ENCODE measurements at regions not wholly inside any gene's neighbourhood (a gene's known extent, or its start where the extent isn't known, plus 50 kb on each side); places are given as distances from the start of the nearest gene placed in this dataset.
A peak's percentile ranks its signal among the peaks of the same experiment; 100 is the strongest.

DNA sequence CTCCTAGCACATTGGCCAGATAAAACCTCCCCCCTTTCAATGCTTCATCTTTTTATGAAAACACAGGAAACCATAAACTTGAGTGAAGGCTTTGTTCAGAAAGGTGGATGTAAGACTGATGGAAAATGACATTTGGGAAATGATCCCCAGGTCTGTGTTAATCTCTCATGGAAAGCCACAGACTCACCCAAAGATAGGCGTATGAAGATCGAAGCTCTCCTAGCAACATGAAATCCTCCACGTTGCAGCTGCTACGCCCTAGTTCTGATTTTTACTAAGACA lies 63.4 kb upstream of the PTGR2 start:
- no peak for DNase-seq
- Histone ChIP-seq H3K4me3 (peak overlapping the region in 1 of 2 donors; percentile 69), H3K9me3 (no peaks in the 10 kb centered on the region), H3K36me3 (no peaks in the 10 kb centered on the region), H3K27me3 (no peaks in the 10 kb centered on the region), H3K4me1 (peaks cover 27 to 40% of the 10 kb centered on the region in 2 donors), H3K27ac (peak overlapping the region; percentile 98 to 100)
- intact Hi-C loops (cut with DNase I; ENCODE audit: low total_unique reads) = loop anchor here (2.0 kb wide), 1 partner anchor 31 kb away; no protein-coding TSS in a partner anchor
- no peak for TF ChIP-seq CTCF (IDR thresholded peaks at IDR 0.05)
- TF ChIP-seq POLR2A (IDR thresholded peaks at IDR 0.05) = no peak

- no peaks in the 10 kb centered on the region for H3K27me3 ChIP-seq
- peak in 1 of 2 donors; percentile 50 for DNase-seq
- peaks cover 28 to 42% of the 10 kb centered on the region in 2 donors for H3K4me1 ChIP-seq
- no peak for TF ChIP-seq POLR2A (IDR thresholded peaks at IDR 0.05)
- no peak for TF ChIP-seq CTCF (IDR thresholded peaks at IDR 0.05)
- H3K4me3 ChIP-seq = peak overlapping the region; percentile 63 to 69
- intact Hi-C loops (cut with DNase I; ENCODE audit: low total_unique reads) = loop anchor here (2.0 kb wide), 1 partner anchor 31 kb away; no protein-coding TSS in a partner anchor
- H3K9me3 ChIP-seq = no peaks in the 10 kb centered on the region
- H3K36me3 ChIP-seq = no peaks in the 10 kb centered on the region
- peak overlapping the region; percentile 98 to 100 for H3K27ac ChIP-seq
Measured at GRCh38 chr14:73787486-73788316, 63.9 kb upstream of the PTGR2 start.

GRCh38 chr14:73786636-73787485 lies 64.8 kb upstream of the PTGR2 start:
- Histone ChIP-seq H3K4me3 (peak overlapping the region; percentile 63 to 69), H3K27ac (peak overlapping the region; percentile 98 to 100), H3K4me1 (peaks cover 28 to 42% of the 10 kb centered on the region in 2 donors), H3K9me3 (no peaks in the 10 kb centered on the region), H3K27me3 (no peaks in the 10 kb centered on the region), H3K36me3 (no peaks in the 10 kb centered on the region)
- DNase-seq = peak; percentile 60 to 67
- TF ChIP-seq POLR2A (IDR thresholded peaks at IDR 0.05) (peak in 1 of 2 donors; percentile 77), CTCF (IDR thresholded peaks at IDR 0.05) (peak in 1 of 4 experiments; percentile 1)
- intact Hi-C loops (cut with DNase I; ENCODE audit: low total_unique reads) = no loop called here

DNA sequence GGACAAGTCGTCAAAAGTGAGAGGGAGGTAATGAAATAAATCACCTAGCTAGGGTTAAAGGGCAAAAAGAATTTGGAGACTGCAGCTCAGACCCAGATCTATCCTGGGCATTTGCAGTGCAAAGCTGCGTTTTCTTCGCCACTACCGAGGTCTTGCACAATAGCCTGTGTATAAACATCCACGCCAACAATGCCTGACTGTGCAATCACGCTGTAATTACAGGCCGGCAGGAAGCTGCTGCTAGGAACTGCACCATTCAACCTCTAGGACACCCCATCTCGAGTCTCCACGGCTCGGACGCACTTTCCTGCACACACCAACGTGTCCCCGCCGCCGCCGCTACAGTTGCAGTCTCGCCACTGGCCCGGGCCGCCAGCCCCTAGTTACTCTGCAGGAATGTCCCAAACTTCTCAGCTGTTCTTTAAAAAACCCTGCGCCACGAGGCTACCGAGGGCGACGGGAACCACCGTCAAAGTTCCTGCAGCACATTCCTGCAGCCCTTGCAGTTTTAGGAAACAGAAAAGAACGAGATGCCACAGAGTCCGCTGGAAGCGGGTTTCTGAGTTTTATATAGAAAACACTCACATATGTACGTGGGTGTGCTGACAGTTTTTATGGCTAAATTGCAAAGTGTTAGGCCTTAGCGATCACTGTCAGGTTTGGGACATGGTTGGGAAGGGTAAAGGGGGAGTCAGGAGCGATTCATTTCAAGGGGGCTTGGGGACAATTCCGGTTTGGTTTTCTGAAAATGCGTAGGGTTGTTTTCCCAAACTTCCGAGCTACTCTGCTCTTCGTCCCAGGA lies 65.6 kb upstream of the PTGR2 start:
- peak; percentile 82 to 89 for DNase-seq
- H3K4me3 ChIP-seq = peak overlapping the region; percentile 63 to 69
- H3K36me3 ChIP-seq = no peaks in the 10 kb centered on the region
- peak in 1 of 2 donors; percentile 75 for TF ChIP-seq POLR2A (IDR thresholded peaks at IDR 0.05)
- TF ChIP-seq CTCF (IDR thresholded peaks at IDR 0.05) = peak in 3 of 4 experiments; percentile 24 to 62 (median 39)
- H3K27me3 ChIP-seq = no peaks in the 10 kb centered on the region
- no peaks in the 10 kb centered on the region for H3K9me3 ChIP-seq
- H3K27ac ChIP-seq = peak overlapping the region; percentile 98 to 100
- peaks cover 28 to 41% of the 10 kb centered on the region in 2 donors for H3K4me1 ChIP-seq
- intact Hi-C loops (cut with DNase I; ENCODE audit: low total_unique reads) = no loop called here
